K562 (cell line): ENCODE measurements at regions not wholly inside any gene's neighbourhood (a gene's known extent, or its start where the extent isn't known, plus 50 kb on each side); places are given as distances from the start of the nearest gene placed in this dataset.

ENCODE experiments used
- ATF2 ChIP-seq: sonication (generic); formaldehyde crosslinking; IDR thresholded peaks from 2 replicates; pipeline ENCODE4 v1.8.1; 2022; ENCODE audit warnings: missing genetic modification reagents
- CCAR2 ChIP-seq: fragments of 200-400 bp; formaldehyde crosslinking; IDR thresholded peaks from 2 replicates; pipeline ENCODE4 v1.6.1; 2017; ENCODE audit warnings: mild to moderate bottlenecking, low read depth, low read length
- ILF3 ChIP-seq: fragments of 450-650 bp; IDR thresholded peaks from 2 replicates; pipeline ENCODE4 v1.6.1; 2018; ENCODE audit warnings: antibody characterized with exemption, mild to moderate bottlenecking, moderate library complexity, borderline replicate concordance
- MCM3 ChIP-seq: fragments of 450-650 bp; IDR thresholded peaks from 2 replicates; pipeline ENCODE4 v1.6.1; 2016
- NR0B1 ChIP-seq: fragments of 450-650 bp; IDR thresholded peaks from one replicate; pipeline ENCODE4 v1.6.1; 2018; ENCODE audit warnings: mild to moderate bottlenecking, moderate library complexity; ENCODE audit not compliant: partially characterized antibody
- PKNOX1 ChIP-seq: fragments of 450-650 bp; IDR thresholded peaks from 2 replicates; pipeline ENCODE4 v1.6.1; 2016
- TRIM24 ChIP-seq, 2 experiments: fragments of 450-650 bp; IDR thresholded peaks; 2 replicates each; pipeline ENCODE4 v1.6.1; 2016
- TSHZ1 ChIP-seq: fragments of 250-450 bp; sonication (Bioruptor Pico); IDR thresholded peaks from 2 replicates; pipeline ENCODE4 v1.4.0; 2020; ENCODE audit warnings: mild to moderate bottlenecking, moderate library complexity
- ZFPM2 ChIP-seq: fragments of 250-450 bp; sonication (Bioruptor Pico); IDR thresholded peaks from 2 replicates; pipeline ENCODE4 v1.5.1; 2022; ENCODE audit warnings: mild to moderate bottlenecking
- ZNF407 ChIP-seq: fragments of 450-650 bp; IDR thresholded peaks from 2 replicates; pipeline ENCODE4 v1.6.1; 2016; ENCODE audit warnings: low read depth

- TF ChIP-seq ZNF407 (no peak), NR0B1 (no peak), CCAR2 (no peak), TSHZ1 (CRISPR knock-in tag) (no peak), PKNOX1 (peak; percentile 91), ILF3 (no peak), TRIM24 (IDR thresholded peaks at IDR 0.05) (peak; percentile 71 to 80), ZFPM2 (CRISPR knock-in tag) (no peak), MCM3 (no peak), ATF2 (CRISPR knock-in tag) (no peak)
Observed at GRCh38 chr1:95179205-95179986, 54.6 kb upstream of the RWDD3 start (continued).
